ENCODE measurements at regions not wholly inside any gene's neighbourhood (a gene's known extent, or its start where the extent isn't known, plus 50 kb on each side); places are given as distances from the start of the nearest gene placed in this dataset.
A peak's percentile ranks its signal among the peaks of the same experiment; 100 is the strongest.

- H3K18ac ChIP-seq (ENCODE audit: low read length): no peak overlapping the region
- H3K79me2 ChIP-seq (ENCODE audit: control insufficient read depth, insufficient read depth, low read length): no peaks in the 10 kb centered on the region
- no peak overlapping the region for H4K8ac ChIP-seq (ENCODE audit: low read depth, low read length)
- no peak overlapping the region for H3K4ac ChIP-seq (ENCODE audit: low read depth, low read length)
- H3K4me2 ChIP-seq (ENCODE audit: low read length): no peak overlapping the region
- no peaks in the 10 kb centered on the region for H3K27me3 ChIP-seq (ENCODE audit: insufficient read depth, low read length, poor library complexity)
- no peak overlapping the region for H4K5ac ChIP-seq (ENCODE audit: low read length)
- no peak overlapping the region for H2BK5ac ChIP-seq (ENCODE audit: low read length)
- no peak overlapping the region for H2BK15ac ChIP-seq (replicated peaks; ENCODE audit: low read depth)
- H3K36me3 ChIP-seq (ENCODE audit: control insufficient read depth, insufficient read depth, low read length): no peaks in the 10 kb centered on the region
- WGBS (ENCODE audit: extremely low coverage, insufficient coverage, low lambda C conversion rate): no CpG with 5 or more reads among the region's 2 CpGs
- no peak overlapping the region for H3K4me3 ChIP-seq (ENCODE audit: low read length)
- H3K56ac ChIP-seq (ENCODE audit: low read length): no peak overlapping the region
- H3K27ac ChIP-seq (ENCODE audit: low read depth, low read length): no peak overlapping the region
- no peak overlapping the region for H3K23ac ChIP-seq (ENCODE audit: low read length)
- no peak overlapping the region for H3K9ac ChIP-seq (ENCODE audit: low read length)
- peak; percentile 70 for DNase-seq
- no peak overlapping the region for H2AK5ac ChIP-seq (ENCODE audit: low read length)
- no peak overlapping the region for H2BK120ac ChIP-seq (ENCODE audit: low read depth, low read length)
- no peaks in the 10 kb centered on the region for H3K4me1 ChIP-seq (ENCODE audit: control insufficient read depth, low read depth, low read length)
- H3K79me1 ChIP-seq (ENCODE audit: low read length): no peaks in the 10 kb centered on the region
Observed at GRCh38 chr5:68661237-68661636, 432.6 kb upstream of the SLC30A5 start.

DNA sequence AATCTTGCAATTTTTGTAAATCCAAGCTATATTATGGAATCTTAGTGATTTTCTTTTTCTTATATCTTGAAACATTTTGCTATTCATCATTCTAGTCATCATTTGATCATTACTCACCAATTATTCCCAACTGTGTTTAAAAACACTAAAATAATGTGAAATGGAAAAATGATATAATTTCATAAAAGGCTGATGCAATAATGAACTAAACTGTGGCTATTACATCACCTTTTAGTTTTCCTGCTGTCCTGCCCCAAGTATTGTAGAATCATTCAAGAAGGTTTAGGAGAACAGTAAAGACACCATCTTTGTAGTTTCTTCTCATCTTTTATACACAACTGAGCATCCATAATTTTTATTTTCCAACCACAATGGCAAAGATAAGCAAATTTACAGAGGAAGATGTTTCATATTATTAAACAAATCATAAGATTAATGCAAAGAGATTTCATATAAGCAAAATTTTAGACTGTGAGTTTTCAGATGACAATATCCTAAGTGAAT is 431.0 kb upstream of the SLC30A5 start:
- Histone ChIP-seq H3K23ac (ENCODE audit: low read length) (no peak overlapping the region), H3K56ac (ENCODE audit: low read length) (no peak overlapping the region), H3K4me2 (ENCODE audit: low read length) (no peak overlapping the region), H3K4me3 (ENCODE audit: low read length) (no peak overlapping the region), H3K79me1 (ENCODE audit: low read length) (no peaks in the 10 kb centered on the region), H3K4ac (ENCODE audit: low read depth, low read length) (no peak overlapping the region), H4K5ac (ENCODE audit: low read length) (no peak overlapping the region), H3K27me3 (ENCODE audit: insufficient read depth, low read length, poor library complexity) (no peaks in the 10 kb centered on the region), H3K4me1 (ENCODE audit: control insufficient read depth, low read depth, low read length) (no peaks in the 10 kb centered on the region), H3K36me3 (ENCODE audit: control insufficient read depth, insufficient read depth, low read length) (no peaks in the 10 kb centered on the region), H4K8ac (ENCODE audit: low read depth, low read length) (no peak overlapping the region), H2BK5ac (ENCODE audit: low read length) (no peak overlapping the region), H3K79me2 (ENCODE audit: control insufficient read depth, insufficient read depth, low read length) (no peaks in the 10 kb centered on the region), H2AK5ac (ENCODE audit: low read length) (no peak overlapping the region), H3K18ac (ENCODE audit: low read length) (no peak overlapping the region), H3K27ac (ENCODE audit: low read depth, low read length) (no peak overlapping the region), H3K9ac (ENCODE audit: low read length) (no peak overlapping the region), H2BK120ac (ENCODE audit: low read depth, low read length) (no peak overlapping the region), H2BK15ac (replicated peaks; ENCODE audit: low read depth) (no peak overlapping the region)
- DNase-seq: no peak

- Histone ChIP-seq H3K9ac (ENCODE audit: low read length) (no peak overlapping the region), H3K56ac (ENCODE audit: low read length) (no peak overlapping the region), H3K79me1 (ENCODE audit: low read length) (no peaks in the 10 kb centered on the region), H3K79me2 (ENCODE audit: control insufficient read depth, insufficient read depth, low read length) (no peaks in the 10 kb centered on the region), H2BK120ac (ENCODE audit: low read depth, low read length) (no peak overlapping the region), H2AK5ac (ENCODE audit: low read length) (no peak overlapping the region), H4K8ac (ENCODE audit: low read depth, low read length) (no peak overlapping the region), H3K4me3 (ENCODE audit: low read length) (no peak overlapping the region), H3K4me2 (ENCODE audit: low read length) (no peak overlapping the region), H4K5ac (ENCODE audit: low read length) (no peak overlapping the region), H3K36me3 (ENCODE audit: control insufficient read depth, insufficient read depth, low read length) (no peaks in the 10 kb centered on the region), H3K27me3 (ENCODE audit: insufficient read depth, low read length, poor library complexity) (no peaks in the 10 kb centered on the region), H2BK5ac (ENCODE audit: low read length) (no peak overlapping the region), H3K4ac (ENCODE audit: low read depth, low read length) (no peak overlapping the region), H3K4me1 (ENCODE audit: control insufficient read depth, low read depth, low read length) (no peaks in the 10 kb centered on the region), H3K18ac (ENCODE audit: low read length) (no peak overlapping the region), H3K23ac (ENCODE audit: low read length) (no peak overlapping the region), H3K27ac (ENCODE audit: low read depth, low read length) (no peak overlapping the region), H2BK15ac (replicated peaks; ENCODE audit: low read depth) (no peak overlapping the region)
- no peak for DNase-seq
- WGBS (ENCODE audit: extremely low coverage, insufficient coverage, low lambda C conversion rate): no CpG with 5 or more reads among the region's 8 CpGs
Observed at GRCh38 chr5:68669864-68670575, 423.8 kb upstream of the SLC30A5 start.

GRCh38 chr5:68673106-68673822 is 420.6 kb upstream of the SLC30A5 start:
- H3K79me1 ChIP-seq (ENCODE audit: low read length): no peaks in the 10 kb centered on the region
- no peak overlapping the region for H2AK5ac ChIP-seq (ENCODE audit: low read length)
- no peak overlapping the region for H3K9ac ChIP-seq (ENCODE audit: low read length)
- no CpG with 5 or more reads among the region's 8 CpGs for WGBS (ENCODE audit: extremely low coverage, insufficient coverage, low lambda C conversion rate)
- H3K56ac ChIP-seq (ENCODE audit: low read length): no peak overlapping the region
- no peak overlapping the region for H2BK15ac ChIP-seq (replicated peaks; ENCODE audit: low read depth)
- H3K27ac ChIP-seq (ENCODE audit: low read depth, low read length): no peak overlapping the region
- DNase-seq: no peak
- H3K4ac ChIP-seq (ENCODE audit: low read depth, low read length): no peak overlapping the region
- no peaks in the 10 kb centered on the region for H3K4me1 ChIP-seq (ENCODE audit: control insufficient read depth, low read depth, low read length)
- no peak overlapping the region for H3K18ac ChIP-seq (ENCODE audit: low read length)
- H3K4me2 ChIP-seq (ENCODE audit: low read length): no peak overlapping the region
- H2BK5ac ChIP-seq (ENCODE audit: low read length): no peak overlapping the region
- H4K8ac ChIP-seq (ENCODE audit: low read depth, low read length): no peak overlapping the region
- no peak overlapping the region for H2BK120ac ChIP-seq (ENCODE audit: low read depth, low read length)
- no peaks in the 10 kb centered on the region for H3K27me3 ChIP-seq (ENCODE audit: insufficient read depth, low read length, poor library complexity)
- H4K5ac ChIP-seq (ENCODE audit: low read length): no peak overlapping the region
- no peaks in the 10 kb centered on the region for H3K79me2 ChIP-seq (ENCODE audit: control insufficient read depth, insufficient read depth, low read length)
- H3K4me3 ChIP-seq (ENCODE audit: low read length): no peak overlapping the region
- no peaks in the 10 kb centered on the region for H3K36me3 ChIP-seq (ENCODE audit: control insufficient read depth, insufficient read depth, low read length)
- no peak overlapping the region for H3K23ac ChIP-seq (ENCODE audit: low read length)

DNA sequence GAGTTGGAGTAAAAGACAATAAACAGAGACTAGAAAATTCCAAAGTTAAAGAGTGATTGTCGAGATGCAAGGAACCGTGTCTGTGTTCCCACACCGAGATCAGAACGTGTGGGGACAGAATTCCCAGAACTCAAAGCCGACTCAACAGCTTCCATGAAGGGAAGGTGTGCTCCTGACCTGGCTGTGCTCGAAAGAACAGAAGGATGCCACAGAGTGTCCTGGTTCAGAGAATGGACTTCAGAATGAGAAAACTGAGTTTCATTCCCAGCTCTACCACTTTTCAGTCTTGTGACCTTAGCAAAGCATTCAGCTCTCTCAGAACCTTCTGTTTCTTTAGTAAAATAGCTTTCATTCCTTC is 420.0 kb upstream of the SLC30A5 start:
- no CpG with 5 or more reads among the region's 6 CpGs for WGBS (ENCODE audit: extremely low coverage, insufficient coverage, low lambda C conversion rate)

More for the DNA sequence above, 420.0 kb upstream of the SLC30A5 start:
- H2AK5ac ChIP-seq (ENCODE audit: low read length): no peak overlapping the region
- H3K23ac ChIP-seq (ENCODE audit: low read length): no peak overlapping the region
- H3K4ac ChIP-seq (ENCODE audit: low read depth, low read length): no peak overlapping the region
- H3K9ac ChIP-seq (ENCODE audit: low read length): no peak overlapping the region
- no peak for DNase-seq
- H4K8ac ChIP-seq (ENCODE audit: low read depth, low read length): no peak overlapping the region
- no peak overlapping the region for H3K27ac ChIP-seq (ENCODE audit: low read depth, low read length)
- no peak overlapping the region for H2BK5ac ChIP-seq (ENCODE audit: low read length)
- no peak overlapping the region for H3K4me3 ChIP-seq (ENCODE audit: low read length)
- no peak overlapping the region for H4K5ac ChIP-seq (ENCODE audit: low read length)
- H2BK120ac ChIP-seq (ENCODE audit: low read depth, low read length): no peak overlapping the region
- H2BK15ac ChIP-seq (replicated peaks; ENCODE audit: low read depth): no peak overlapping the region
- no peaks in the 10 kb centered on the region for H3K4me1 ChIP-seq (ENCODE audit: control insufficient read depth, low read depth, low read length)
- no peak overlapping the region for H3K18ac ChIP-seq (ENCODE audit: low read length)
- H3K4me2 ChIP-seq (ENCODE audit: low read length): no peak overlapping the region
- H3K79me1 ChIP-seq (ENCODE audit: low read length): no peaks in the 10 kb centered on the region
- H3K27me3 ChIP-seq (ENCODE audit: insufficient read depth, low read length, poor library complexity): no peaks in the 10 kb centered on the region
- H3K56ac ChIP-seq (ENCODE audit: low read length): no peak overlapping the region
- no peaks in the 10 kb centered on the region for H3K36me3 ChIP-seq (ENCODE audit: control insufficient read depth, insufficient read depth, low read length)
- H3K79me2 ChIP-seq (ENCODE audit: control insufficient read depth, insufficient read depth, low read length): no peaks in the 10 kb centered on the region

Measured in mesendoderm (in vitro differentiated cells).